Thyroid gland (tissue), 4 donors: ENCODE measurements at regions not wholly inside any gene's neighbourhood (a gene's known extent, or its start where the extent isn't known, plus 50 kb on each side); places are given as distances from the start of the nearest gene placed in this dataset.
"Not testable (repeated sequence)": the region's sequence is repeated elsewhere in the genome, so short reads cannot be mapped to it uniquely, and the experiment has no call there.

Experiments used
- DNase-seq, 2 donors: peaks; one replicate each; pipeline ENCODE4 v3.0.0-alpha.2; 2019
- H3K27ac ChIP-seq, 3 donors: fragments of 200-600 bp; sonication (generic); 1 replicate in 2 of 3; 2 replicates in 1 of 3; pipeline ENCODE4 v1.5.1; 2016 to 2019; ENCODE audit warnings: mild to moderate bottlenecking in 1 of 3, moderate library complexity in 1 of 3
- H3K27me3 ChIP-seq: fragments of 200-600 bp; sonication (generic); one replicate; pipeline ENCODE4 v1.5.1; 2019
- H3K36me3 ChIP-seq, 2 donors: fragments of 200-600 bp; sonication (generic); one replicate each; pipeline ENCODE4 v1.5.1; 2016 to 2019
- H3K4me1 ChIP-seq, 2 donors: fragments of 200-600 bp; sonication (generic); one replicate each; pipeline ENCODE4 v1.5.1; 2017 to 2019
- H3K4me3 ChIP-seq, 3 donors: fragments of 200-600 bp; sonication (generic); replicated peaks in 1 of 3; 1 replicate in 2 of 3; 2 replicates in 1 of 3; pipeline ENCODE4 v1.5.1; 2016; ENCODE audit warnings: mild to moderate bottlenecking in 1 of 3
- H3K9me3 ChIP-seq: fragments of 200-600 bp; sonication (generic); one replicate; pipeline ENCODE4 v1.5.1; 2017
- CTCF ChIP-seq, 6 experiments: fragments of 200-600 bp in 3 of 6; fragments of 450-650 bp in 3 of 6; sonication (generic) in 3 of 6; IDR thresholded peaks; one replicate each; pipeline ENCODE4 v1.5.1; 2016 to 2019; ENCODE audit warnings: antibody characterized with exemption in 6 of 6, mild to moderate bottlenecking in 2 of 6, inconsistent platforms in 1 of 6, moderate library complexity in 1 of 6
- POLR2A ChIP-seq, 2 donors: fragments of 450-650 bp; IDR thresholded peaks; one replicate each; pipeline ENCODE4 v1.6.1; 2017; ENCODE audit warnings: antibody characterized with exemption in 2 of 2, mild to moderate bottlenecking in 2 of 2, moderate library complexity in 1 of 2
- WGBS, 2 donors: methylation state at CpG; one replicate each; pipeline ENCODE4 v1.1.5; 2017; 5-methylcytosine and 5-hydroxymethylcytosine counted together
- intact Hi-C: fragments of 100-400 bp; cut with DNase I; formaldehyde crosslinking; loops from one replicate; pipeline ENCODE4 v1.15.1; 2023

DNA sequence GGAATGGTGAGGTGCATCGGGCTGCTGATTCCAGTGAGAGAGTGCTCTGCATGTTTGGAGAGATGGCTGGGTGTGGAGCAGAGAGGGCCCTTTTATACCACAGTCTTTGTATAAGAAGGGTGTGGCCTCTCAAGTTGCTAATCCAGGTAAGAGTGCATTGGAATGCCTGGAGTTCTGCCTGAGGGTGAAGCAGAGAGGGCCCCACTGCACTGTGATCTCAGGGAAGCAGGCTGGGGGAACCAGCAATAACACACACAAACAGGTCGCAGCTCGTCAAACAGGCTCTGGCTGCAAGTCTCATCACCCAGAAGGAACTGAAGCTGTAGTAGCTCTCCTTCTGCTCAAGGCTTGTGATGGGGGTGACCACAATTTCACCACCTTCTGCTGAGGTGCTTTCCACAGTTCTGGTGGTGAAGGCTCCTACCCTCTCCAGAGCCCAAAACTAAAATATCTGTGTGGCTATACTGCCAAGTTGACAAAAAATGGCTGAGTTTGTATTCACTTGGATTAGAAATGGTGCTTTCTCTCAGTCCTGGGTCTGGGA, 687.4 kb upstream of the HS3ST1 start:
- TF ChIP-seq CTCF (IDR thresholded peaks at IDR 0.05), result no peak
- no peak for TF ChIP-seq POLR2A (IDR thresholded peaks at IDR 0.05)
- 75 to 80% methylated on average over 3 of the region's 3 CpGs for whole genome bisulfite sequencing, 2 donors
- Histone ChIP-seq H3K4me1 (no peaks in the 10 kb centered on the region), H3K27ac (no peak overlapping the region), H3K36me3 (no peaks in the 10 kb centered on the region), H3K9me3 (no peaks in the 10 kb centered on the region), H3K4me3 (no peak overlapping the region), H3K27me3 (no peaks in the 10 kb centered on the region)
- no peak for DNase-seq
- intact Hi-C loops, result no loop called here

- Histone ChIP-seq H3K27me3 (no peaks in the 10 kb centered on the region), H3K4me1 (no peaks in the 10 kb centered on the region), H3K9me3 (no peaks in the 10 kb centered on the region), H3K4me3 (no peak overlapping the region), H3K27ac (no peak overlapping the region), H3K36me3 (no peaks in the 10 kb centered on the region)
- intact Hi-C loops, result no loop called here
- TF ChIP-seq CTCF (IDR thresholded peaks at IDR 0.05) (no peak), POLR2A (IDR thresholded peaks at IDR 0.05) (no peak)
- 94 to 96% methylated on average over 3 of the region's 3 CpGs for WGBS, 2 donors
- no peak for DNase-seq
Measured at GRCh38 chr4:12110627-12111026, 681.9 kb upstream of the HS3ST1 start.

DNA sequence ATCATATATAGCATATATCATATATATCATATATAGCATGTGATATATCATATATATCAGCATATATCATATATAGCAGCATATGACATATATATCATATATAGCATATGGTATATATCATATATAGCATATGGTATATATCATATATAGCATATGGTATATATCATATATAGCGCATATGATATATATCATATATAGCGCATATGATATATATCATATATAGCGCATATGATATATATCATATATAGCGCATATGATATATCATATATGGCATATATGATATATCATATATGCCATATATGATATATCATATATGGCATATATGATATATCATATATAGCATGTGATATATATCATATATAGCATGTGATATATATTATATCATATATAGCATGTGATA, 680.4 kb upstream of the HS3ST1 start:
- H3K27ac ChIP-seq, H3K36me3 ChIP-seq, H3K27me3 ChIP-seq, H3K4me3 ChIP-seq, H3K9me3 ChIP-seq, DNase-seq, H3K4me1 ChIP-seq, intact Hi-C loops: not testable (repeated sequence)
- 75 to 91% methylated on average over 4 of the region's 4 CpGs for WGBS, 2 donors

GRCh38 chr4:12105519-12105918, 676.8 kb upstream of the HS3ST1 start:
- no peaks in the 10 kb centered on the region for H3K36me3 ChIP-seq
- no peaks in the 10 kb centered on the region for H3K9me3 ChIP-seq
- H3K27ac ChIP-seq, result no peak overlapping the region
- DNase-seq, result no peak
- TF ChIP-seq CTCF (IDR thresholded peaks at IDR 0.05) (no peak), POLR2A (IDR thresholded peaks at IDR 0.05) (no peak)
- intact Hi-C loops, result no loop called here
- H3K4me1 ChIP-seq, result no peaks in the 10 kb centered on the region
- no peak overlapping the region for H3K4me3 ChIP-seq
- no peaks in the 10 kb centered on the region for H3K27me3 ChIP-seq
- 82 to 85% methylated on average over 5 of the region's 5 CpGs for WGBS, 2 donors

GRCh38 chr4:12089920-12090319, 661.2 kb upstream of the HS3ST1 start:
- 82 to 92% methylated on average over 17 to 20 of the region's 21 CpGs for WGBS, 2 donors
- not testable (repeated sequence) for H3K9me3 ChIP-seq

GRCh38 chr4:12084690-12085089, 656.0 kb upstream of the HS3ST1 start:
- H3K27me3 ChIP-seq, result no peaks in the 10 kb centered on the region
- H3K9me3 ChIP-seq, result no peaks in the 10 kb centered on the region
- no peak for DNase-seq
- intact Hi-C loops, result no loop called here
- H3K27ac ChIP-seq, result no peak overlapping the region
- WGBS, 2 donors, result 53 to 68% methylated on average over 5 of the region's 5 CpGs
- no peaks in the 10 kb centered on the region for H3K4me1 ChIP-seq
- no peak for TF ChIP-seq CTCF (IDR thresholded peaks at IDR 0.05)
- TF ChIP-seq POLR2A (IDR thresholded peaks at IDR 0.05), result no peak
- no peak overlapping the region for H3K4me3 ChIP-seq
- no peaks in the 10 kb centered on the region for H3K36me3 ChIP-seq

More at GRCh38 chr4:12089920-12090319, 661.2 kb upstream of the HS3ST1 start:
- H3K27ac ChIP-seq, H3K27me3 ChIP-seq, H3K4me1 ChIP-seq, intact Hi-C loops, H3K4me3 ChIP-seq, DNase-seq, H3K36me3 ChIP-seq: not testable (repeated sequence)
